ENCODE measurements at regions not wholly inside any gene's neighbourhood (a gene's known extent, or its start where the extent isn't known, plus 50 kb on each side); places are given as distances from the start of the nearest gene placed in this dataset.
A peak's percentile ranks its signal among the peaks of the same experiment; 100 is the strongest.
"Not testable (repeated sequence)": the region's sequence is repeated elsewhere in the genome, so short reads cannot be mapped to it uniquely, and the experiment has no call there.

GRCh38 chr13:46463719-46464118 lies 76.7 kb upstream of the RUBCNL start:
- DNase-seq: no peak

- not testable (repeated sequence) for DNase-seq
Measured at GRCh38 chr13:46460223-46460622, 73.2 kb upstream of the RUBCNL start.

GRCh38 chr13:46457255-46457654 lies 70.2 kb upstream of the RUBCNL start:
- not testable (repeated sequence) for DNase-seq

GRCh38 chr13:46455924-46456323 lies 68.9 kb upstream of the RUBCNL start:
- peak; percentile 70 to 85 for DNase-seq

GRCh38 chr13:46451145-46451544 lies 64.1 kb upstream of the RUBCNL start:
- not testable (repeated sequence) for DNase-seq

- not testable (repeated sequence) for DNase-seq
Measured at GRCh38 chr13:46449949-46450348, 62.9 kb upstream of the RUBCNL start.

- not testable (repeated sequence) for DNase-seq
Measured at GRCh38 chr13:46448148-46448547, 61.1 kb upstream of the RUBCNL start.

GRCh38 chr13:46437808-46438404 lies 50.9 kb upstream of the RUBCNL start:
- not testable (repeated sequence) for DNase-seq
